WERI-Rb-1 (cell line): ENCODE measurements at regions not wholly inside any gene's neighbourhood (a gene's known extent, or its start where the extent isn't known, plus 50 kb on each side); places are given as distances from the start of the nearest gene placed in this dataset.

Experiments used
- DNase-seq: peaks from one replicate; pipeline ENCODE4 v3.0.0-alpha.2; 2020
- H3K27ac ChIP-seq: fragments of 250-450 bp; sonication (Bioruptor Pico); 2 replicates; pipeline ENCODE4 v1.5.1; 2020; ENCODE audit warnings: mild to moderate bottlenecking, moderate library complexity
- H3K27me3 ChIP-seq: fragments of 250-450 bp; sonication (Bioruptor Pico); 2 replicates; pipeline ENCODE4 v1.5.1; 2021; ENCODE audit warnings: mild to moderate bottlenecking, low read depth, moderate library complexity; ENCODE audit not compliant: insufficient read depth, severe bottlenecking
- H3K36me3 ChIP-seq: fragments of 250-450 bp; sonication (Bioruptor Pico); 2 replicates; pipeline ENCODE4 v1.5.1; 2020; ENCODE audit warnings: mild to moderate bottlenecking, moderate library complexity
- H3K4me3 ChIP-seq: 2 replicates; pipeline ENCODE4 v1.5.1; 2011; ENCODE audit warnings: low read depth, mild to moderate bottlenecking, control low read depth, low read length
- H3K9me3 ChIP-seq: fragments of 250-450 bp; sonication (Bioruptor Pico); 2 replicates; pipeline ENCODE4 v1.5.1; 2021; ENCODE audit warnings: mild to moderate bottlenecking, moderate library complexity; ENCODE audit not compliant: severe bottlenecking
- CTCF ChIP-seq: IDR thresholded peaks from 2 replicates; pipeline ENCODE4 v1.5.1; 2011; ENCODE audit warnings: low read depth, mild to moderate bottlenecking, control low read depth, inconsistent platforms, low read length

DNA sequence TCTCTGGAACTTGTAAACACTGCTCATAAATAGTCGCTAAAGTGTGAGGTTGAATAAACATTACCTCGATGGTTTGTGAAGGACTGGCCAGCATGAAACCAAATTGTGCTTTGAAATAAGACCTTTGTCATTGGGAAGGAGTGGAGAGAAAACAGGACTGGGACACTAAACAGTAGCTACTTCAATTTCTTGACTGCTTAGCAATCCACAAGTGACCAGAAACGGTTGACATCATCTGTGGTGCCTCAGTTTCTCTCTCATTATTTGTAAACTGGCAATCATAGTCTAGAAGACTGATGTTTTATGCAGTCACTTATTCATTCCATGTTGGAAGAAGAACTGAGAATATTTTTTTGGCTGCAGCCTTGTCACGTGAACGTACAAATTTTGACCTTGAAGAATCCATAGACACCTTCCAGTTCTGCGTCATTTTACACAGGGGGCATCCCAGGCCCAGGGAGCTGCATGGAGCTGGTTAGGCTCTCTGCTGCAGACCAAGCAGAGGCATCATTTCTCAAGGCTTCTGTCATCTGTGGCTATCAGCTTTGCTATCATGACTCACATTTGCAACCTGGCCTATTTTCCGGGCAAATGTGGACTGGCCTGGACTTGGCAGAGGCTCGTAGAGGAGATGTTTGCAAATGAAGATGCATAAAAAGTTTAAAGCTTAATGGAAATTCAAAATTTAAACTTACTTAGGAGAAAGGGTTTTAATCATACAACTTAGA is 391.8 kb downstream of the FGF9 start:
- TF ChIP-seq CTCF = no peak
- no peaks in the 10 kb centered on the region for H3K36me3 ChIP-seq
- no peak overlapping the region for H3K4me3 ChIP-seq
- no peak overlapping the region for H3K27ac ChIP-seq
- H3K9me3 ChIP-seq = no peaks in the 10 kb centered on the region
- peaks cover 95% of the 10 kb centered on the region for H3K27me3 ChIP-seq
- DNase-seq = no peak

DNA sequence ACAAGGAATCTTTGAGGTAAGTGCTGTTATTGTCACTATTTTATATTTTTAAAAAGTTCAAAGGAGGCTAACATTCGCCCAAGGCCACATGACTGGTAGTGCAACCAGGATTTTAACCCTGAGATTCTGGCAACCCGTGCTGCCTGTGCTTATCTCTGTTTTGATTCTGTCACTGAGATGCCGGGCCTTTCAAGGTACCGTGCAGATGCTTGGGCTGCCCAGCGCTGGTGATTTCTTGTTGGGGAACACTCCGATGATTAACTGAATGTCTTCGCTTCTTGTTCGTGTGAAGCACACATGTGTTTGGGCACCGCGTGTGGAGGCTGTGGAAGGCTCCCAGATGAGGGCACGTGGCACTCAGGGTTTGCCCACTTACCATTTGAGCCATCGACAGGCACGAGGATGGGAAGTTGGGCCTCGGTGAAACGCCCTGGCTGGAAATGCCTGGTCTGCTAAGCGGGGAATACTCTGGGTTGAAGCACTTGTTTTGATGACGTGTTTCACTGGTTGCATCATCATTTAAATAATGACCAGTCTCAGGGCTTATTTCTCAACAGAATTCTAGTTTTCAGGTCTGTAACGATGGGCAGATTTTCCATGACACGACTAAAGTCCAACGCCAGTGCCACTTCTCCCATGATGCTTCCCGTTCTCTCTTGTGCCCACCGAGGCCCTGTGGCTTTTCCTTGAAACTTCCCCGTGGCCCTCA is 392.7 kb downstream of the FGF9 start:
- Histone ChIP-seq H3K27ac (no peak overlapping the region), H3K27me3 (peaks cover 94% of the 10 kb centered on the region), H3K36me3 (no peaks in the 10 kb centered on the region), H3K4me3 (no peak overlapping the region), H3K9me3 (no peaks in the 10 kb centered on the region)
- no peak for TF ChIP-seq CTCF
- DNase-seq = no peak

GRCh38 chr13:22064854-22065620 is 394.2 kb downstream of the FGF9 start:
- DNase-seq = no peak
- peaks cover 84% of the 10 kb centered on the region for H3K27me3 ChIP-seq
- no peak for TF ChIP-seq CTCF
- H3K9me3 ChIP-seq = no peaks in the 10 kb centered on the region
- H3K4me3 ChIP-seq = no peak overlapping the region
- H3K27ac ChIP-seq = no peak overlapping the region
- no peaks in the 10 kb centered on the region for H3K36me3 ChIP-seq

GRCh38 chr13:22073718-22074117 is 402.8 kb downstream of the FGF9 start:
- TF ChIP-seq CTCF = no peak
- H3K27ac ChIP-seq = no peak overlapping the region
- no peaks in the 10 kb centered on the region for H3K9me3 ChIP-seq
- H3K4me3 ChIP-seq = no peak overlapping the region
- H3K36me3 ChIP-seq = no peaks in the 10 kb centered on the region
- H3K27me3 ChIP-seq = peaks cover 63% of the 10 kb centered on the region
- DNase-seq = no peak

GRCh38 chr13:22074403-22074802 is 403.5 kb downstream of the FGF9 start:
- Histone ChIP-seq H3K27ac (no peak overlapping the region), H3K36me3 (no peaks in the 10 kb centered on the region), H3K4me3 (no peak overlapping the region), H3K27me3 (peaks cover 67% of the 10 kb centered on the region), H3K9me3 (no peaks in the 10 kb centered on the region)
- TF ChIP-seq CTCF = no peak
- DNase-seq = no peak
